CD14-positive monocyte (primary cell): ENCODE measurements at regions not wholly inside any gene's neighbourhood (a gene's known extent, or its start where the extent isn't known, plus 50 kb on each side); places are given as distances from the start of the nearest gene placed in this dataset.

Experiments used
- DNase-seq, 3 donors: peaks; one replicate each; pipeline ENCODE4 v3.0.0-alpha.2; 2011 to 2022
- H2AFZ ChIP-seq: 2 replicates; pipeline ENCODE4 v1.6.0; 2012; ENCODE audit warnings: mild to moderate bottlenecking, low read depth, low read length, inconsistent platforms; ENCODE audit not compliant: insufficient read depth, poor library complexity, severe bottlenecking
- H3K27ac ChIP-seq, 2 donors: 1 replicate in 1 of 2; 2 replicates in 1 of 2; pipeline ENCODE4 v1.5.1; 2012 to 2013; ENCODE audit warnings: low read length in 2 of 2, control low read depth in 1 of 2, inconsistent platforms in 1 of 2, low read depth in 1 of 2, mild to moderate bottlenecking in 1 of 2
- H3K27me3 ChIP-seq, 2 donors: one replicate each; pipeline versions ENCODE4 v1.6.0 to v1.6.1; 2011 to 2013; ENCODE audit warnings: low read length in 2 of 2; ENCODE audit not compliant: control insufficient read depth in 2 of 2, insufficient read depth in 2 of 2
- H3K36me3 ChIP-seq, 2 donors: replicated peaks in 1 of 2; 1 replicate in 1 of 2; 2 replicates in 1 of 2; pipeline versions ENCODE4 v1.5.1 to v1.6.1; 2012 to 2013; ENCODE audit warnings: low read length in 2 of 2, control low read depth in 1 of 2, inconsistent platforms in 1 of 2, mild to moderate bottlenecking in 1 of 2; ENCODE audit not compliant: insufficient read depth in 2 of 2, control insufficient read depth in 1 of 2
- H3K4me1 ChIP-seq, 2 donors: 1 replicate in 1 of 2; 2 replicates in 1 of 2; pipeline versions ENCODE4 v1.5.1 to v1.6.1; 2012 to 2013; ENCODE audit warnings: low read length in 2 of 2, control low read depth in 1 of 2, inconsistent platforms in 1 of 2, mild to moderate bottlenecking in 1 of 2, moderate library complexity in 1 of 2; ENCODE audit not compliant: insufficient read depth in 2 of 2, control insufficient read depth in 1 of 2
- H3K4me2 ChIP-seq: replicated peaks from 2 replicates; pipeline ENCODE3; 2012; ENCODE audit warnings: low read length, moderate library complexity, mild to moderate bottlenecking; ENCODE audit not compliant: poor library complexity, severe bottlenecking; ENCODE audit errors: extremely low read depth
- H3K4me3 ChIP-seq, 3 experiments: fragments of 200-600 bp in 1 of 3; sonication (generic) in 1 of 3; replicated peaks in 1 of 3; 1 replicate in 2 of 3; 2 replicates in 1 of 3; pipeline ENCODE4 v1.5.1; 2011 to 2013; ENCODE audit warnings: low read length in 3 of 3, mild to moderate bottlenecking in 3 of 3, control low read depth in 2 of 3, low read depth in 2 of 3, inconsistent platforms in 1 of 3, moderate library complexity in 1 of 3
- H3K79me2 ChIP-seq: 2 replicates; pipeline ENCODE4 v1.6.0; 2012; ENCODE audit warnings: mild to moderate bottlenecking, control low read depth, inconsistent platforms, low read length, moderate library complexity; ENCODE audit not compliant: insufficient read depth
- H3K9ac ChIP-seq: 2 replicates; pipeline ENCODE4 v1.6.0; 2017; ENCODE audit warnings: low read length, mild to moderate bottlenecking; ENCODE audit not compliant: insufficient read depth, poor library complexity, severe bottlenecking
- H3K9me3 ChIP-seq, 2 donors: replicated peaks in 1 of 2; 1 replicate in 1 of 2; 2 replicates in 1 of 2; pipeline versions ENCODE4 v1.5.1 to v1.6.1; 2012 to 2013; ENCODE audit warnings: low read length in 2 of 2, control low read depth in 1 of 2; ENCODE audit not compliant: control insufficient read depth in 1 of 2, insufficient read depth in 1 of 2
- H4K20me1 ChIP-seq: 2 replicates; pipeline ENCODE4 v1.6.0; 2012; ENCODE audit warnings: mild to moderate bottlenecking, low read length, control low read depth, moderate library complexity; ENCODE audit not compliant: insufficient read depth
- H3K27ac Mint-ChIP-seq, 7 donors: one replicate each; pipeline ENCODE4 v1.8.0; 2020; ENCODE audit warnings: mild to moderate bottlenecking in 7 of 7, mixed read lengths in 7 of 7, moderate library complexity in 6 of 7, inconsistent platforms in 2 of 7
- H3K27me3 Mint-ChIP-seq, 3 donors: one replicate each; pipeline ENCODE4 v1.8.0; 2021 to 2022; ENCODE audit warnings: low read depth in 3 of 3, mild to moderate bottlenecking in 3 of 3, mixed read lengths in 3 of 3, moderate library complexity in 3 of 3, inconsistent platforms in 1 of 3
- H3K36me3 Mint-ChIP-seq, 2 donors: one replicate each; pipeline ENCODE4 v1.8.0; 2020; ENCODE audit warnings: mixed read lengths in 2 of 2, inconsistent platforms in 1 of 2, mild to moderate bottlenecking in 1 of 2
- H3K4me1 Mint-ChIP-seq: one replicate; pipeline ENCODE4 v1.8.0; 2020; ENCODE audit warnings: mild to moderate bottlenecking, mixed read lengths
- H3K4me3 Mint-ChIP-seq, 2 donors: one replicate each; pipeline ENCODE4 v1.8.0; 2020; ENCODE audit warnings: mild to moderate bottlenecking in 2 of 2, mixed read lengths in 2 of 2, moderate library complexity in 1 of 2
- H3K9me3 Mint-ChIP-seq, 7 donors: one replicate each; pipeline ENCODE4 v1.8.0; 2020 to 2022; ENCODE audit warnings: mixed read lengths in 7 of 7, mild to moderate bottlenecking in 6 of 7, moderate library complexity in 6 of 7, inconsistent platforms in 2 of 7
- CTCF ChIP-seq: fragments of 200-600 bp; IDR thresholded peaks from one replicate; pipeline ENCODE4 v1.8.0; 2022; ENCODE audit warnings: antibody characterized with exemption, mild to moderate bottlenecking
- WGBS: methylation state at CpG from one replicate; pipeline ENCODE4 v1.1.5; 2013; ENCODE audit warnings: missing lambda C conversion rate; ENCODE audit not compliant: insufficient coverage; 5-methylcytosine and 5-hydroxymethylcytosine counted together
- intact Hi-C, 2 donors: fragments of 100-400 bp; cut with micrococcal nuclease; formaldehyde crosslinking; loops; one replicate each; pipeline versions ENCODE4 v1.15.0 to v1.15.1; 2023

GRCh38 chr18:66138642-66139041 is 387.8 kb downstream of the CDH7 start:
- no peak overlapping the region for H3K4me2 ChIP-seq
- H3K36me3 ChIP-seq: no peaks in the 10 kb centered on the region
- no peaks in the 10 kb centered on the region for H4K20me1 ChIP-seq
- H3K27ac ChIP-seq: no peak overlapping the region
- H3K27me3 ChIP-seq: no peaks in the 10 kb centered on the region
- no peak overlapping the region for H3K9ac ChIP-seq
- H3K27ac Mint-ChIP-seq: no peak overlapping the region
- no peaks in the 10 kb centered on the region for H3K79me2 ChIP-seq
- no peak for DNase-seq
- H3K27me3 Mint-ChIP-seq: no peaks in the 10 kb centered on the region
- no CpG with 5 or more reads among the region's 5 CpGs for WGBS
- no peaks in the 10 kb centered on the region for H3K36me3 Mint-ChIP-seq
- H3K4me1 ChIP-seq: no peaks in the 10 kb centered on the region
- no peaks in the 10 kb centered on the region for H3K9me3 ChIP-seq
- TF ChIP-seq CTCF: no peak
- H3K4me1 Mint-ChIP-seq: no peaks in the 10 kb centered on the region
- no peak overlapping the region for H3K4me3 ChIP-seq
- H3K4me3 Mint-ChIP-seq: no peak overlapping the region
- H2AFZ ChIP-seq: no peak overlapping the region
- intact Hi-C loops: no loop called here
- H3K9me3 Mint-ChIP-seq: peaks cover 0 to 4% (median 0%) of the 10 kb centered on the region in 7 donors

GRCh38 chr18:66136039-66136438 is 385.2 kb downstream of the CDH7 start:
- Mint-ChIP-seq H3K9me3 (peaks cover 0 to 4% (median 0%) of the 10 kb centered on the region in 7 donors), H3K27me3 (no peaks in the 10 kb centered on the region), H3K36me3 (no peaks in the 10 kb centered on the region), H3K4me3 (no peak overlapping the region), H3K4me1 (no peaks in the 10 kb centered on the region), H3K27ac (no peak overlapping the region)
- H3K9me3 ChIP-seq: no peaks in the 10 kb centered on the region
- TF ChIP-seq CTCF: no peak
- H3K27me3 ChIP-seq: no peaks in the 10 kb centered on the region
- H3K4me2 ChIP-seq: no peak overlapping the region
- WGBS: no CpG with 5 or more reads among the region's 1 CpG
- intact Hi-C loops: no loop called here
- no peak for DNase-seq
- no peak overlapping the region for H2AFZ ChIP-seq
- H3K79me2 ChIP-seq: no peaks in the 10 kb centered on the region
- H3K4me3 ChIP-seq: no peak overlapping the region
- H3K27ac ChIP-seq: no peak overlapping the region
- H3K4me1 ChIP-seq: no peaks in the 10 kb centered on the region
- H3K9ac ChIP-seq: no peak overlapping the region
- H4K20me1 ChIP-seq: no peaks in the 10 kb centered on the region
- no peaks in the 10 kb centered on the region for H3K36me3 ChIP-seq
